Raji (cell line): ENCODE measurements at regions not wholly inside any gene's neighbourhood (a gene's known extent, or its start where the extent isn't known, plus 50 kb on each side); places are given as distances from the start of the nearest gene placed in this dataset.

Source experiments
- POLR2A ChIP-seq: IDR thresholded peaks from 2 replicates; pipeline ENCODE4 v1.6.1; 2011; ENCODE audit warnings: low read depth, low read length, control low read depth; ENCODE audit not compliant: insufficient read depth

DNA sequence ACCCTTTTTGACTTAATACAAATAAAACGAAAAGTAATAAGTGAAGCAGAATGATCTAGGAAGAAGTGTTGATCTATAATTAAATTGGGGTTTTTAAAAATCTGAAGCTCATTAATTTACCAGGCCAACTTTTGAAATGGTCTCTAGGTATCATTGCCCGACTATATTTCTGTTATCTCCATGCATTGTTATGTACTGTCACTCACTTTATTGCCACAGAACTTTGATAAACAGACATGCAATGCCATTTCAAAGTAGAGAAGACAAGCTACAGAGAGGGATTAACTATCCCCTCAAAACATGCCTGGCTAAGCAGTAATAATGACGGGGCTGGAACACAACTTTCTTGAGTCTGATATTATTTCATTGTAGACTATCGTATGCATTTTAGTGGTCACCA, 147.6 kb upstream of the ITGA4 start:
- TF ChIP-seq POLR2A = no peak

GRCh38 chr2:181310967-181311366, 146.2 kb upstream of the ITGA4 start:
- TF ChIP-seq POLR2A = no peak

DNA sequence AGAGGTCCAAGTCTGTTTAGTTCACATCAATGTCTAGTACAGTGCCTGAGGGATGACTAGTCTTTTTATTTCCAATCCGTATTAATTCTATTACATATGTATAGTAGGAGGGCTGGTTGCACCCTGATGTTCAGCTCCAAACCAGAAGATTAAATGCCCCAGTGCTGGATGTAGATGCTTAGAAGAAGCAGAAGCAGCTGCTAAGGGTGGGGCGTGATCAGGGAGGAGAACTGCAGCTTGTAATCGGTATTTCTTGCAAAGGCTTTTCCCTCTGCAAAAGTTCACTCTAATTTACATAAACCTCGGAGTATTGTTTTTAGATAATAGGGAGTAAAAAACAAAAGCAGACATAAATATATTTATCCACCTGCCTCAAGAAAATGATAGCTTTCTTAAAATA, 145.3 kb upstream of the ITGA4 start:
- no peak for TF ChIP-seq POLR2A

DNA sequence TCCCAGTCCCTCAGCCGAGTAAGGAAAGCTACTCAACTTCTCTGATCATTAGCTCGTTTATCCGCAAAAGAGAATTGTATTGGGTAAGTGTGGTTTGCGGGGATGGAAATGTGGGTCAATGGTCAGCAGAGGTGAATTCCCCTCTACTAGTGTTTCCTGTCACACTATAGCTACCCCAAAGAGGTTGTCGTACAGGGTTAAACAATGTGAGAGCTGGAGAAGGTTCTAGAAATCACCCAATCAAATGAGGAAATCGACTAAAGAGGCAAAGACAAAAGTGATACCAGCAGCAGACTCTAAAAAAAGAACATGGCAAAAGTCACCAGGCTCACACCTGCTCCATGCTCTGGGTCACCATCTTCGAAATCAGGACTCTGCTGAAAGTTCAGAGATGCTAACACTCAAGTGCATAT, 144.7 kb upstream of the ITGA4 start:
- no peak for TF ChIP-seq POLR2A

DNA sequence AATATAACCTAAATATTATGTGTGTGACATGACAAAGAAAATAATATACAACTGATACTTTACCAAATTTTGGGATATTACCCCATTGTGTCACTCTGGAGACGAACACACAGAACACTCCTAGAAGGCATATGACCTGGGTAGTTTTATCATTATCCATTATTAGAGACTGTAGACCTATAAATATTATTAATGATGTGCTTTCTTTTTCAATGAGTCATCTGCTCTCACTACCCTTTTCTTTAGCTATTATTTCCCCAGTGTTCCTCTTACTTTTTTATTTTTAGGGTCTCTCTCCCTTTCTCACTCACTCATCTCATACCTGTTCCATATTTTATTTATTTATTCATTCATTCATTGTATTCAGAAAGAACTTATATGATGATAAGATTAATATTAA, 143.3 kb upstream of the ITGA4 start:
- no peak for TF ChIP-seq POLR2A

- no peak for TF ChIP-seq POLR2A
Observed at GRCh38 chr2:181314551-181314950, 142.6 kb upstream of the ITGA4 start.

- no peak for TF ChIP-seq POLR2A
Observed at GRCh38 chr2:181317511-181317910, 139.7 kb upstream of the ITGA4 start.

GRCh38 chr2:181318504-181319280, 138.5 kb upstream of the ITGA4 start:
- no peak for TF ChIP-seq POLR2A

- TF ChIP-seq POLR2A = no peak
Observed at GRCh38 chr2:181319286-181319685, 137.9 kb upstream of the ITGA4 start.

DNA sequence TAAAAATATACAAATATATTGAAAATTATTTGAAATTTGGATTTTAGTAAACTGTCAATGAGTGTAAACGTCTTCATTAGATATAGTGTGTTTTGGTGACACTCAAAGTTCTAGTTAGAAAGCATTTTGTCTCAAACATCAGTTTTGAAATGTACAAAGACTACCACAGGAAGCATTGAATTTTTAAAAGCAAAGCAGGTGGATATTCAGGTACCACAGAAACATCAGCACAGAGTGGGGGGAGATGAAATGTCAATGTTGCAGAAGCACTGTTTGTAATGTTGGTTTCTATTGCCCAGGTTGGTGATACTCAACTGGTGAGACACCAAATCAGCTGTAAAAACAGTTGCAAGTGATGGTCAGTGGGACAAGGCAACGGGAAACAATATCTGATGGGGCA, 136.5 kb upstream of the ITGA4 start:
- no peak for TF ChIP-seq POLR2A

DNA sequence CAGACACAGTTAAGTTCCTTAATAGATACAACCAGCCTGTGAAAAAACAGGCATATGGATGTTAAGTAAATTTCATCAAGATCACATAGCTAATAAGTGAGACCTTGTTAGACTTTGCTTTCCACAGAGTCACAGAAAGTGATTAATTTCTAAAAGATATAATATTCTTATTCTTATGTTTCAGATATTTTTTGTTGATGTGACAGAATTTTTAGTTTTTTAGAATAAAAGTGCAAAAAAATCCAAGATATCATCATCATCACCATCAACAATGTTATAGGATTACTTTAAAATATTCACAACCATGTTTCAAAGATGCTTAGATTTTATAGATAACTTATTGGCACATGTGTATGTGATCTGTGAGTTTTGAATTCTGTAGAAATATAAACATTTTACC, 132.3 kb upstream of the ITGA4 start:
- no peak for TF ChIP-seq POLR2A

GRCh38 chr2:181326661-181327060, 130.5 kb upstream of the ITGA4 start:
- no peak for TF ChIP-seq POLR2A

GRCh38 chr2:181330286-181330685, 126.9 kb upstream of the ITGA4 start:
- no peak for TF ChIP-seq POLR2A

- TF ChIP-seq POLR2A = no peak
Observed at GRCh38 chr2:181332044-181332605, 125.1 kb upstream of the ITGA4 start.

DNA sequence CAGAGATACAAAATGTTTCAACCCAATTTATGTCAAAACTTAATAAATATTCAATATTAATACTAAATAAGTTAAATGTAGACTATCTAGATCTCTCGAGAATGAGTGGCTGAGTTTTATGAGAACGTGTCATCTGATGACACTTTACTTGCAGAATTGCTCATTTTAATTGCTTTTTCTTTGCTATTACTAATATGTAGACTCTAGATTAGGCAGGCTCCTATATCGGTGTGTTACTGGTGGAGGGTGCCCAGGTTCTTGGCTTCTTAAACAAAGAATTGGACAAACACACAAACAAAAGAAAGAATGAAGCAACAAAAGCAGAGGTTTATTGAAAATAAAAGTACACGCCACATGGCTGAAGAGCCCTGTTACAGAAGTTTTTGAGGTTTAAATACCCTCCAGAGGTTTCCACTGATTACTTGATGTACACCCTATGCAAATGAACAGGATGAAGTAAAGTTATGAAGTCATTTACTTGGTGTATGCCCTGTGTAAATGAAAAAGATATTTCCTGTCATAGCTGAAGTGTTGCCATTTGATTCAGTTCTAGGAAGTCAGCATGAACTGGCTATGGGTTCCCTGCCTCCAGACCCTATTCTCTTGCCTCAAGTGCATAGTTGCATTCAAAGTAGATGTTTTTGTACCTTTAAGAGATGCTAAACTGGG, 122.9 kb upstream of the ITGA4 start:
- no peak for TF ChIP-seq POLR2A

DNA sequence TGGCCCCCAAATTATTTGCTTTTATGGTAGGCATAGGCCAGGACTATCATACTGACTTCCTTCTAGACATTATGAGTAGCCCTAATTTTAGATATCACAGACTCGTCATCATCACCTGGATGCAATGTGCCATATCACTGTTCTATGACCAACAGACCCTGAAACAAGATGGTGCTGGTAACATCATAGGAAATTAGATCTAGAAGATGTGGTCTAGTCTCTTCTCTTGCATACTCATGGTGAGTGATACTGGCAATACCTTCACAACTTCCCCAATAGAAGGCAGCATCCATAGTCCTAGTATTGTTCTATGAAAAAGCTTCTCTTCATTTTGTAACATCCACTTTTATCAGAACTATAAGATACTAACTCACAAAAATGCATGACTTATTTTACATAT, 116.3 kb upstream of the ITGA4 start:
- no peak for TF ChIP-seq POLR2A
